ENCODE measurements at regions not wholly inside any gene's neighbourhood (a gene's known extent, or its start where the extent isn't known, plus 50 kb on each side); places are given as distances from the start of the nearest gene placed in this dataset.

DNA sequence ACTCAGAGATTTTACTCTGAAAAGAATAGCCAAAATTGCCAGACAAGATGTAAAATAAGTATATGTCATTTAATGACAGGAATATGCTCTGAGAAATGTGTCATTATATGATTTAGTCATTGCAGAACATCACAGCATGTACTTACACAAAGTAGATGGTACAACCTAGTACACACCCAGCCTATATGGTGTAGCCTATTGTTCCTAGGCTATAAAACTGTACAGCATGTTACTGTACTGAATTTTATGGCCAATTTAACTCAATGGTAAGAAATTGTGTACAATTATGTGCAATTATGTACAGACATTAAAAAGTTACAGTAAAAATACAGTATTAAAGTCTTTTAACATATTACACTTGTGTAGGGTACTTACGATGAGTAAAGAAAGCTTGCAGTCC, 311.9 kb upstream of the EPHA7 start:
- TF ChIP-seq SUZ12 (IDR thresholded peaks at IDR 0.05; ENCODE audit: extremely low read depth, insufficient read depth, insufficient read length) (no peak), ZNF274 (IDR thresholded peaks at IDR 0.05; ENCODE audit: low read depth, low read length) (no peak)

Data from NT2/D1 (cell line).